Peyer's patch (tissue), 4 donors: ENCODE measurements at regions not wholly inside any gene's neighbourhood (a gene's known extent, or its start where the extent isn't known, plus 50 kb on each side); places are given as distances from the start of the nearest gene placed in this dataset.
"Not testable (repeated sequence)": the region's sequence is repeated elsewhere in the genome, so short reads cannot be mapped to it uniquely, and the experiment has no call there.

Experiments used
- POLR2A ChIP-seq, 2 donors: fragments of 450-650 bp; IDR thresholded peaks; one replicate each; pipeline ENCODE4 v1.5.1; 2017; ENCODE audit warnings: antibody characterized with exemption in 2 of 2, mild to moderate bottlenecking in 2 of 2, moderate library complexity in 2 of 2
- TF ChIP-seq, protein P1 (sequence below), 6 experiments: fragments of 450-650 bp in 4 of 6; fragments of 200-600 bp in 2 of 6; sonication (generic) in 1 of 6; IDR thresholded peaks; one replicate each; pipeline ENCODE4 v1.5.1; 2017 to 2019; ENCODE audit warnings: antibody characterized with exemption in 6 of 6, mild to moderate bottlenecking in 3 of 6, moderate library complexity in 1 of 6

DNA sequence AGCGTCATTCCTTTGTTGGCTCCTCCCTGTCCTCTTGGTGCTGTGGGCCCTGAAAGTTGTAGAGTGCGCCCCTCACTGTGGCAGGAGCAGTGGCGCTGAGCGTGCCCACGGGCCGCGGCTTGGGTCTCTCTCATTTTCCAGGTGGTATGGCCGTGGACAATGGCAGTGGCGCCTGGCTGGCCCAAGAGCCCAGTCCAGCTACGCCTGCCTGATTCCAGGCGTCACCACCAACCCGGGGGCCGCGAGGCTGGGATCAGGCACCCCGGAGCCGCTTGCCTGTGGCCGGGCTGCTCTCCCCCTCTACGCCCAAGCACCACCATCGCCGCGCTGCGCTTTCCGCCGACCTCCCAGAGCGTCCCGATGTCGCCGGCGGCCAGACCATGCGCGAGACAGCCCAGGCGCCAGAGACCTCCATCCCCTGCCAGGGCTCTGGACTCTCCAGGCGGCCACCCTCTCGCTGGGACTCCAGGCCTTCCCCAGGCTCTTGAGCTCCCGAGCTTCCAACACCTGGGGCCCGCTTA is 1610.1 kb downstream of the SPATA31A7 start:
- TF ChIP-seq, protein P1, sequence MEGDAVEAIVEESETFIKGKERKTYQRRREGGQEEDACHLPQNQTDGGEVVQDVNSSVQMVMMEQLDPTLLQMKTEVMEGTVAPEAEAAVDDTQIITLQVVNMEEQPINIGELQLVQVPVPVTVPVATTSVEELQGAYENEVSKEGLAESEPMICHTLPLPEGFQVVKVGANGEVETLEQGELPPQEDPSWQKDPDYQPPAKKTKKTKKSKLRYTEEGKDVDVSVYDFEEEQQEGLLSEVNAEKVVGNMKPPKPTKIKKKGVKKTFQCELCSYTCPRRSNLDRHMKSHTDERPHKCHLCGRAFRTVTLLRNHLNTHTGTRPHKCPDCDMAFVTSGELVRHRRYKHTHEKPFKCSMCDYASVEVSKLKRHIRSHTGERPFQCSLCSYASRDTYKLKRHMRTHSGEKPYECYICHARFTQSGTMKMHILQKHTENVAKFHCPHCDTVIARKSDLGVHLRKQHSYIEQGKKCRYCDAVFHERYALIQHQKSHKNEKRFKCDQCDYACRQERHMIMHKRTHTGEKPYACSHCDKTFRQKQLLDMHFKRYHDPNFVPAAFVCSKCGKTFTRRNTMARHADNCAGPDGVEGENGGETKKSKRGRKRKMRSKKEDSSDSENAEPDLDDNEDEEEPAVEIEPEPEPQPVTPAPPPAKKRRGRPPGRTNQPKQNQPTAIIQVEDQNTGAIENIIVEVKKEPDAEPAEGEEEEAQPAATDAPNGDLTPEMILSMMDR (IDR thresholded peaks at IDR 0.05) = not testable (repeated sequence)
- not testable (repeated sequence) for TF ChIP-seq POLR2A (IDR thresholded peaks at IDR 0.05)
